Esophagus squamous epithelium (tissue), 5 donors: ENCODE measurements at regions not wholly inside any gene's neighbourhood (a gene's known extent, or its start where the extent isn't known, plus 50 kb on each side); places are given as distances from the start of the nearest gene placed in this dataset.
"Not testable (repeated sequence)": the region's sequence is repeated elsewhere in the genome, so short reads cannot be mapped to it uniquely, and the experiment has no call there.

Source experiments
- DNase-seq: peaks from one replicate; lab custom pipeline; 2025; lab: John Stamatoyannopoulos, UW
- H3K27ac ChIP-seq, 4 donors: fragments of 200-600 bp; sonication (generic); one replicate each; pipeline ENCODE4 v1.5.1; 2016 to 2019; ENCODE audit warnings: mild to moderate bottlenecking in 1 of 4
- H3K27me3 ChIP-seq, 4 donors: fragments of 200-600 bp; sonication (generic); 1 replicate in 3 of 4; 2 replicates in 1 of 4; pipeline versions ENCODE4 v1.5.1 to v1.6.0; 2017 to 2021; ENCODE audit warnings: antibody characterized with exemption in 1 of 4
- H3K36me3 ChIP-seq, 3 donors: fragments of 200-600 bp; sonication (generic); one replicate each; pipeline ENCODE4 v1.5.1; 2016 to 2019
- H3K4me1 ChIP-seq, 3 donors: fragments of 200-600 bp; sonication (generic); one replicate each; pipeline ENCODE4 v1.5.1; 2017 to 2019
- H3K4me3 ChIP-seq, 4 donors: fragments of 200-600 bp; sonication (generic); 1 replicate in 3 of 4; 2 replicates in 1 of 4; pipeline ENCODE4 v1.5.1; 2016 to 2019; ENCODE audit warnings: mild to moderate bottlenecking in 2 of 4, moderate library complexity in 1 of 4
- H3K9me3 ChIP-seq, 3 donors: fragments of 200-600 bp; sonication (generic); one replicate each; pipeline ENCODE4 v1.5.1; 2016 to 2019
- CTCF ChIP-seq, 6 experiments: fragments of 450-650 bp in 4 of 6; fragments of 200-600 bp in 2 of 6; sonication (generic) in 2 of 6; IDR thresholded peaks; one replicate each; pipeline ENCODE4 v1.5.1; 2016 to 2019; ENCODE audit warnings: antibody characterized with exemption in 6 of 6, mild to moderate bottlenecking in 4 of 6, moderate library complexity in 4 of 6
- POLR2A ChIP-seq, 4 donors: fragments of 450-650 bp; IDR thresholded peaks; one replicate each; pipeline ENCODE4 v1.6.1; 2017; ENCODE audit warnings: antibody characterized with exemption in 4 of 4, mild to moderate bottlenecking in 4 of 4, moderate library complexity in 3 of 4
- WGBS, 2 donors: methylation state at CpG; one replicate each; pipeline ENCODE4 v1.1.5; 2018; 5-methylcytosine and 5-hydroxymethylcytosine counted together
- intact Hi-C: fragments of 100-400 bp; cut with DNase I; formaldehyde crosslinking; loops from one replicate; pipeline ENCODE4 v1.15.0; 2022
- donor health status: DM: yes; HTN: yes; CAD: no.

DNA sequence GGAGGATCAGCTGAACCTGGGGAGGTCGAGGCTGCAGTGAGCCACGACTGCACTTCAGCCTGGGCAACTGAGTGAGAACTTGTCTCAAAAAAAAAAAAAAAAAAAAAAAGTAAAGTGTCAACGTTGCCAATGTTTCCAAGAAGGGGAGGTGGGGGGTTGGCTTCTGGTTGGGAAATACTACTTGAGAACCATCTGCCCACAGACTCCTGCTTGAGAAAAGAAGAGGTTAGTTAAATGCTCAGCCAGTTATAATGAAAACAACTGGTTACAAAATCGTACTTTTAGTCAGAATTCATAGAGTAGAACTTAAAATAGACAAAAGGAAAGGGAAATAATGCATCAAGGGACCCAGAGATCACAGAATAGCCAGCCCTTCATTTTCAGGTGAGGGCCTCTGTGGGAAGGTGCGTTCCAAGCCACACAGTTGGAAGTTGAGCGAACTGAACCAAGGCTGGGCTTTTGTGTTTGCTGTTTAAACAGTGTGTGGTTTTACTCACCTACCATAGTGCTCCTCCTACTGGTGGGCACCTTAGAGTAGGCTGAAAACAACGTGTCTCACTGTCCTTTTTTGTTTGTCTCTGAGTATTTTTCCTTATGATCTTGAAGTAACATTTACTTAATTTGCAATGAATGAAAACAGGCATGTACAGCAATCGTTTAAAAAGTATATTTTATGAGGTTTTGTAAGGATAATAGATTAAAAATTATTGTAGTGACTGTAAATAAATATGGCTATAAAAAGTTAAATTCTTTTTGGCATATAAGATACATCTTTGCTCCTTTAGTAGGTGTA is 200.7 kb downstream of the BCAS1 start:
- no peak for DNase-seq
- WGBS, 2 donors: 15 to 27% methylated on average over 7 to 8 of the region's 8 CpGs
- peak; percentile 51 to 92 (median 88) for TF ChIP-seq CTCF (IDR thresholded peaks at IDR 0.05)
- no peak for TF ChIP-seq POLR2A (IDR thresholded peaks at IDR 0.05)
- Histone ChIP-seq H3K27ac (peak overlapping the region; percentile 66 to 81 (median 76)), H3K27me3 (no peaks in the 10 kb centered on the region), H3K4me3 (no peak overlapping the region), H3K4me1 (peaks cover 19 to 84% (median 39%) of the 10 kb centered on the region in 3 donors), H3K9me3 (no peaks in the 10 kb centered on the region), H3K36me3 (no peaks in the 10 kb centered on the region)
- intact Hi-C loops: no loop called here

DNA sequence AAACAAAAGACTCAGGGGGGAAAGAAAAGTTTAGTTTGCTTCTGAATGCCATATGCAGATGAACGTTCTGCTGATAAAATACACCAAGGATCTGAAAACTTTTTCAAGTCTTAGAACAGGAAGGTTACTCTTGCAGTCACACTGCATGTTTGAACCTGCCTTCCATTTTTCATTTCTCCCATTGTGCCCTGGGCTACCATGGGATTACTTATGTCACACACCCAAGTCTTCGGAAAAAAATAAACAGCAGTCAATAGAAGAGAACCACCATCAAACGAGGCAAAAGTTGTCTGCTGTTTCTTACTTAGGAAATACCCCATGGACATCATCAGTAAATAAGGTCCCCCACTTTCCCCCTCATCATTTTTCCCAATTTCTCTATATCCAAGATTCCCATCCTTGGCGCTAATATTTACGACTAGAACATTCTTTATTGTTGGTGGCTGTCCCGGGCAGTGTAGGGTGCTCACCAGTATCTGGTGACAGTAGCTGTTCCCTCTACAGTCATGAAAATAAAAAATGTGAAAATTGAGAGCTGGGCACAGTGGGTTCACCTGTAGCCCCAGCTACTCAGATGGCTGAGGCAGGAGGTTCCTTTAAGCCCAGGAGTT is 202.5 kb downstream of the BCAS1 start:
- intact Hi-C loops: no loop called here
- Histone ChIP-seq H3K36me3 (no peaks in the 10 kb centered on the region), H3K9me3 (no peaks in the 10 kb centered on the region), H3K27ac (peak overlapping the region; percentile 85 to 93 (median 88)), H3K4me1 (peaks cover 19 to 83% (median 34%) of the 10 kb centered on the region in 3 donors), H3K4me3 (no peak overlapping the region), H3K27me3 (no peaks in the 10 kb centered on the region)
- WGBS, 2 donors: 51 to 57% methylated on average over 6 of the region's 6 CpGs
- TF ChIP-seq POLR2A (IDR thresholded peaks at IDR 0.05): no peak
- TF ChIP-seq CTCF (IDR thresholded peaks at IDR 0.05): no peak
- no peak for DNase-seq

DNA sequence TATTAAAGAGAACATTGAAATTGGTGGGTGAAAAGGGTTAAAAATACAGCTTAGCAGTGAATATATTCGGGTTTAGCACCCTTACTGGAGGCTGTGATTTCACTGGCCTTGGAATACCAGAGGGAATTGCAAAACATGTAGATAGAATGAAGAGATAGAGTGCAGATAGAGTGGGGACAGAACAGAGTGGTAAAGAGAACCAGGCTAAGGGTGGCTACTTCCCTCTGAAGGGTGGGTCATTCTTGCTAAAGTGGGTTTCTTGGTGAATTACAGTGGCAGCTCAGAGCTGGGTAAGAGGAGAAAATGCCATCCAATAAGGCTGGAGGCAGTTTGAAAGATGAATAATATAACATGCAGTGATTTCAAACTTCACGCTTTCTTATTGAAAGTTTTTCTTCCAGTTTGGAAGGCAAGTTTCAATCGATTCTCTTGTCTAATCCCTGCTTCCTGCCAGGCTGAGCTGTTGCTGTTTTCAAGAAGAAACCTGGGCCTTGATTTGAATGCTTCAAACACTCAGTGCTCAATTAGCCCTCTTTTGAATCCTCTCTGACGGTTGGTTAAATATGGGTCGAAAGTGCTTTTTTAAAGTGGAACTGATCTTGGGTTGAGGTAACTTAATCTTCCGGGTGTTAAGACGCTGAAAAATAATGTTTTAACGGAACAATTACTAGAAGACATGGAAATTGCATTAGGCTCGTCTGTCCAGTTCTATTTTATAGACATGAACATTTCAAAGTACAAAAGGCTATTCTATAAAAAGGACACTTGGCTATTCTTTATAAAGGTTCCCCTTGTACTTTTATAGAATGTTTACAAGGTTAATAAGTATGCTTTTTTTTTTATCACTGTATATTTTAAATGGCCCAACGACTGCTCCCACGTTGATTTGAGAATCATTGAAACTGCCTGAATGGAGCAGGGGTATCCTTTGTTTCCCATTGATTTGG is 203.3 kb downstream of the BCAS1 start:
- TF ChIP-seq POLR2A (IDR thresholded peaks at IDR 0.05): peak in 1 of 4 donors; percentile 8
- TF ChIP-seq CTCF (IDR thresholded peaks at IDR 0.05): no peak
- Histone ChIP-seq H3K36me3 (no peaks in the 10 kb centered on the region), H3K9me3 (no peaks in the 10 kb centered on the region), H3K27me3 (no peaks in the 10 kb centered on the region), H3K4me3 (peak overlapping the region in 1 of 4 donors; percentile 44), H3K27ac (peak overlapping the region; percentile 85 to 93 (median 88)), H3K4me1 (peaks cover 19 to 75% (median 27%) of the 10 kb centered on the region in 3 donors)
- intact Hi-C loops: no loop called here
- WGBS, 2 donors: 31 to 40% methylated on average over 11 of the region's 11 CpGs
- no peak for DNase-seq

DNA sequence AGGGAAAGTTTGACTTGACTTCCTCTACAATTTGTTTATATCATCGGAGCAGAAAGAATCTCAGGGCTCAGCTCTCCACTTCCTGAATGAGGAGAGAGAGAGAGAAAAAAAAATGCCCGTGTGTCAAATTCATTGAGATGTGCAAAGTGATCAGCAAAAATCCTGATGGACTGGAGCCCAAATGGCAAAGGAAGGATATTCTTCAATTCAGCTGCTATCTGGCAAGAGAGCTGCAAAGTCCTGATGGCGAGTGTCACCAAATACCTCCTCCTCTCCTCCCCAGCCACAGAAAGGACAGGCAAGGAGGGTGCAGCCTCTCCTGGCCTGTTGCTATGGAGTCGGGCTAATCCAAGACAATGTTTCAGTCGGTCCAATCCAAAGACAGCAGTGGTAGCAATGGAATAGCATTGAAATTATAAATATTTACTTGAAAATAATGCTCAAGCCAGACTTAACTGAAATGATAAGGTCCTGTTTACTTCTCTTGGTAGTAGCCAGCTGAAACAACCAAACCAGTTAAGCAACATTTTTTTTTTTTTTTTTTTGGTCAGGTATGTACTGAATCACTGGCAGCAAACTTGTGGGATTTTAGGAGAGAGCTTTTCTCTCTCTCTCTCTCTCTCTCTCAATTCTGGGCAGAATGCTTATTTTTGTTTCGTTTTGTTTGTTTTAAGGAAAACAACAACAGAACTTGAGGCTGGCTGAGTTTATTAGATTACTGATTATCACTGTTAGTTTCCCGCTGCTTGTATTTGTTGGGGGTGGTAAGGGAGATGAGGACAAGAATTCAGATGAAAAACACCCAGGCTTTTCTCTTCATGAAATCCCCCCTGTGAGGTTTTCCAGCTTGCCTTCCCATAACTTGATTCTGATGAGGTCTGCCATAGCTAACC is 204.2 kb downstream of the BCAS1 start:
- 14 to 23% methylated on average over 7 of the region's 7 CpGs for WGBS, 2 donors
- no peak for DNase-seq
- intact Hi-C loops: no loop called here
- Histone ChIP-seq H3K36me3 (no peaks in the 10 kb centered on the region), H3K4me3 (peak overlapping the region in 2 of 4 donors; percentile 9 to 44), H3K4me1 (peaks cover 19 to 66% (median 25%) of the 10 kb centered on the region in 3 donors), H3K9me3 (no peaks in the 10 kb centered on the region), H3K27me3 (no peaks in the 10 kb centered on the region), H3K27ac (peak overlapping the region; percentile 85 to 93 (median 88))
- TF ChIP-seq POLR2A (IDR thresholded peaks at IDR 0.05) (no peak), CTCF (IDR thresholded peaks at IDR 0.05) (no peak)

GRCh38 chr20:53864765-53865683 is 205.4 kb downstream of the BCAS1 start:
- peak overlapping the region; percentile 85 to 93 (median 88) for H3K27ac ChIP-seq
- H3K36me3 ChIP-seq, DNase-seq, H3K9me3 ChIP-seq, H3K27me3 ChIP-seq, intact Hi-C loops, H3K4me3 ChIP-seq: not testable (repeated sequence)
- H3K4me1 ChIP-seq: peaks cover 19 to 55% (median 25%) of the 10 kb centered on the region in 3 donors
- 60 to 66% methylated on average over 11 to 13 of the region's 13 CpGs for WGBS, 2 donors

DNA sequence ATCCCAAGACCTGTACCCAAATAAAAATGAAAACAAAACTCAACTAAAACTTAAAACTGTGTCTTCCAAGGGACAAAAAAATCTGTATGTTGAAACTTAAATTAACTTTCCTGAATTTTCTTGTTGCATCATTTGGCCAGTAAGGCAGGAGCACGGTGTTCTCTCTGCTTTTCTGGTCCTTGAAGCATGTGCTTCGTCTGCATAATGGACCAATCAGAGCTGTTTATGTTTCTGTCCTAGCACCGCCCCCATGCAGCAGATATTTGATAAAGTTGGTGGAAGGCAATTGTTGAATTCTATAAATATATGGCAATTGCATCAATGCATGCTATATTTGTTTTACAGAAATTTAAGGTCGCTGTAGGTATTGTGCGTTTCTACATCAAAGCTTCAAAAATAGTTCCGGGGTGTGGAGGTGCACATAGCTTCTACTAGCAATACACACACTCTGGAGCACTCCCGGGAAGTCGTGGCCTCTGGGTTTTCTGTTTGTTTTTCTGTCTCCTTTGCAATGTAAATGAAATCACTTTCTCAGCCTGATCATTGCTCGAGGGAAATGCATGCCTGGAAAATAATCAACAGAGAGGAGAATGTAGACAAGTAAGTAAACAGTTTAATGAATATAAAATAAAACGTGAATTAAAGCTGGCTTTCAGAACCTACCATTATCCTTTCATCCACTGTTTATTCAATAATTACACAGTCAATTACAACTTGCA is 206.3 kb downstream of the BCAS1 start:
- 49 to 57% methylated on average over 10 of the region's 10 CpGs for WGBS, 2 donors
- H3K4me1 ChIP-seq: peaks cover 19 to 45% (median 19%) of the 10 kb centered on the region in 3 donors
- H3K36me3 ChIP-seq, H3K4me3 ChIP-seq, H3K27me3 ChIP-seq, DNase-seq, H3K9me3 ChIP-seq, intact Hi-C loops: not testable (repeated sequence)
- peak overlapping the region in 2 of 4 donors; percentile 89 to 93 for H3K27ac ChIP-seq
